ENCODE measurements at regions not wholly inside any gene's neighbourhood (a gene's known extent, or its start where the extent isn't known, plus 50 kb on each side); places are given as distances from the start of the nearest gene placed in this dataset.

DNA sequence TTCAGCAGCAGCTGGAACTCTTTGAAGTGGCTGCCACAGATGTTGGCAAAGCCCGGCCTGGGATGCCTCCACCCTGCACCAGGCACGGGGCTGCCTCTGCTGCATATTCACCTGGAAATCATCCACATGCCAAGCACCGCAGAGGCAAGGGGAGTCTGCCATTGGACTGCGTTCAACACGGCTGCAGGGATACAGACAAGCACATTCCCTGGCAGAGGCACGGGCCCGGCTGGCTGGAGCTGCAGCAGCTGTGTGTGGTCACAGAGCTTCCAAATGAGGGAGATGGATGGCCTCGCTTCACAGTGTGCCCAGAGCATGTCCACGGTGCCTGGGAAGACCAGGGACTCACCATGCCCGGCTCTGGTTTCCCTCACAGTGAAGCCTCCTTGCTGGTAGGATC is 1378.9 kb downstream of the TBC1D22A start:
- TF ChIP-seq CSRNP3 (CRISPR knock-in tag; IDR thresholded peaks at IDR 0.05) (no peak), ARNTL (CRISPR knock-in tag; IDR thresholded peaks at IDR 0.05; ENCODE audit: borderline replicate concordance, low read depth) (no peak), PPARA (CRISPR knock-in tag; IDR thresholded peaks at IDR 0.05; ENCODE audit: borderline replicate concordance) (no peak), ZNF8 (CRISPR knock-in tag; IDR thresholded peaks at IDR 0.05) (no peak), ZNF70 (CRISPR knock-in tag; IDR thresholded peaks at IDR 0.05) (no peak), CSDC2 (CRISPR knock-in tag; IDR thresholded peaks at IDR 0.05) (no peak)
- TF ChIP-seq, protein P1, sequence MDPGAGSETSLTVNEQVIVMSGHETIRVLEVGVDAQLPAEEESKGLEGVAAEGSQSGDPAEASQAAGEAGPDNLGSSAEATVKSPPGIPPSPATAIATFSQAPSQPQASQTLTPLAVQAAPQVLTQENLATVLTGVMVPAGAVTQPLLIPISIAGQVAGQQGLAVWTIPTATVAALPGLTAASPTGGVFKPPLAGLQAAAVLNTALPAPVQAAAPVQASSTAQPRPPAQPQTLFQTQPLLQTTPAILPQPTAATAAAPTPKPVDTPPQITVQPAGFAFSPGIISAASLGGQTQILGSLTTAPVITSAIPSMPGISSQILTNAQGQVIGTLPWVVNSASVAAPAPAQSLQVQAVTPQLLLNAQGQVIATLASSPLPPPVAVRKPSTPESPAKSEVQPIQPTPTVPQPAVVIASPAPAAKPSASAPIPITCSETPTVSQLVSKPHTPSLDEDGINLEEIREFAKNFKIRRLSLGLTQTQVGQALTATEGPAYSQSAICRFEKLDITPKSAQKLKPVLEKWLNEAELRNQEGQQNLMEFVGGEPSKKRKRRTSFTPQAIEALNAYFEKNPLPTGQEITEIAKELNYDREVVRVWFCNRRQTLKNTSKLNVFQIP (CRISPR knock-in tag; IDR thresholded peaks at IDR 0.05; ENCODE audit: borderline replicate concordance, low read depth) = no peak
- TF ChIP-seq, protein P2, sequence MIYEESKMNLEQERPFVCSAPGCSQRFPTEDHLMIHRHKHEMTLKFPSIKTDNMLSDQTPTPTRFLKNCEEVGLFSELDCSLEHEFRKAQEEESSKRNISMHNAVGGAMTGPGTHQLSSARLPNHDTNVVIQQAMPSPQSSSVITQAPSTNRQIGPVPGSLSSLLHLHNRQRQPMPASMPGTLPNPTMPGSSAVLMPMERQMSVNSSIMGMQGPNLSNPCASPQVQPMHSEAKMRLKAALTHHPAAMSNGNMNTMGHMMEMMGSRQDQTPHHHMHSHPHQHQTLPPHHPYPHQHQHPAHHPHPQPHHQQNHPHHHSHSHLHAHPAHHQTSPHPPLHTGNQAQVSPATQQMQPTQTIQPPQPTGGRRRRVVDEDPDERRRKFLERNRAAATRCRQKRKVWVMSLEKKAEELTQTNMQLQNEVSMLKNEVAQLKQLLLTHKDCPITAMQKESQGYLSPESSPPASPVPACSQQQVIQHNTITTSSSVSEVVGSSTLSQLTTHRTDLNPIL (CRISPR knock-in tag; IDR thresholded peaks at IDR 0.05; ENCODE audit: low read depth) = no peak
- TF ChIP-seq, protein P3, sequence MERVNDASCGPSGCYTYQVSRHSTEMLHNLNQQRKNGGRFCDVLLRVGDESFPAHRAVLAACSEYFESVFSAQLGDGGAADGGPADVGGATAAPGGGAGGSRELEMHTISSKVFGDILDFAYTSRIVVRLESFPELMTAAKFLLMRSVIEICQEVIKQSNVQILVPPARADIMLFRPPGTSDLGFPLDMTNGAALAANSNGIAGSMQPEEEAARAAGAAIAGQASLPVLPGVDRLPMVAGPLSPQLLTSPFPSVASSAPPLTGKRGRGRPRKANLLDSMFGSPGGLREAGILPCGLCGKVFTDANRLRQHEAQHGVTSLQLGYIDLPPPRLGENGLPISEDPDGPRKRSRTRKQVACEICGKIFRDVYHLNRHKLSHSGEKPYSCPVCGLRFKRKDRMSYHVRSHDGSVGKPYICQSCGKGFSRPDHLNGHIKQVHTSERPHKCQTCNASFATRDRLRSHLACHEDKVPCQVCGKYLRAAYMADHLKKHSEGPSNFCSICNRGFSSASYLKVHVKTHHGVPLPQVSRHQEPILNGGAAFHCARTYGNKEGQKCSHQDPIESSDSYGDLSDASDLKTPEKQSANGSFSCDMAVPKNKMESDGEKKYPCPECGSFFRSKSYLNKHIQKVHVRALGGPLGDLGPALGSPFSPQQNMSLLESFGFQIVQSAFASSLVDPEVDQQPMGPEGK (CRISPR knock-in tag; IDR thresholded peaks at IDR 0.05; ENCODE audit: borderline replicate concordance) = no peak

All from SK-N-SH treated with all-trans-retinoic acid at 6 μM for 48 hours (cell line).